ENCODE measurements at regions not wholly inside any gene's neighbourhood (a gene's known extent, or its start where the extent isn't known, plus 50 kb on each side); places are given as distances from the start of the nearest gene placed in this dataset.

- no peak for DNase-seq (ENCODE audit: extremely low read depth in 1 of 4, low spot score in 3 of 4)
- no peak overlapping the region for H3K9ac ChIP-seq (ENCODE audit: insufficient read depth in 1 of 2, low read depth in 2 of 2, low read length in 2 of 2)
- no peak overlapping the region for H3K4me3 ChIP-seq
- TF ChIP-seq FUS (optimal IDR thresholded peaks at IDR 0.05; ENCODE audit: low read depth, low read length) (no peak), FOXO4 (CRISPR knock-in tag; IDR thresholded peaks at IDR 0.05) (no peak)
- ATAC-seq, result no peak
- H3K27me3 ChIP-seq (ENCODE audit: control insufficient read depth in 2 of 2, insufficient read depth in 2 of 2, low read length in 2 of 2), result no peaks in the 10 kb centered on the region
- in situ Hi-C loops (cut with MboI), result no loop called here
- no peaks in the 10 kb centered on the region for H3K36me3 ChIP-seq (ENCODE audit: control insufficient read depth, insufficient read depth, low read length)
- WGBS (ENCODE audit: insufficient coverage, low coverage, missing lambda C conversion rate), result 4% methylated on average over 5 of the region's 5 CpGs
- intact Hi-C loops (cut with micrococcal nuclease), result no loop called here
- H3K27ac ChIP-seq (ENCODE audit: extremely low read depth, low read depth, low read length), result no peak overlapping the region
- H3K4me1 ChIP-seq (replicated peaks in 1 of 2; ENCODE audit: control insufficient read depth in 2 of 2, insufficient read depth in 2 of 2, low read length in 2 of 2), result no peaks in the 10 kb centered on the region
- H3K9me3 ChIP-seq (replicated peaks; ENCODE audit: control insufficient read depth, insufficient read depth, low read depth, low read length), result no peaks in the 10 kb centered on the region
- H2AFZ ChIP-seq (ENCODE audit: low read depth, low read length), result no peak overlapping the region
- H3K9me1 ChIP-seq (ENCODE audit: control insufficient read depth, insufficient read depth, low read length), result no peaks in the 10 kb centered on the region
- CTCF ChIA-PET (ENCODE audit: low intra/inter-chr PET ratio), result no interaction called here
- no peaks in the 10 kb centered on the region for H4K20me1 ChIP-seq (replicated peaks; ENCODE audit: control insufficient read depth, insufficient read depth, low read length)
- H3K4me2 ChIP-seq (ENCODE audit: insufficient read depth, low read length), result no peak overlapping the region
- no peaks in the 10 kb centered on the region for H3K79me2 ChIP-seq (ENCODE audit: control insufficient read depth, insufficient read depth, low read length)
- BruUV-seq (replicated peaks), result no TSS peak
- POLR2A ChIA-PET, result no interaction called here
- no peak for FAIRE-seq
Observed at GRCh38 chr4:130484826-130485225, 1388.9 kb downstream of the C4orf33 start.

GRCh38 chr4:130485371-130485770 lies 1389.4 kb downstream of the C4orf33 start:
- intact Hi-C loops (cut with micrococcal nuclease), result no loop called here
- POLR2A ChIA-PET, result no interaction called here
- WGBS (ENCODE audit: insufficient coverage, low coverage, missing lambda C conversion rate), result 0% methylated on average over 3 of the region's 3 CpGs
- no peak overlapping the region for H3K9ac ChIP-seq (ENCODE audit: insufficient read depth in 1 of 2, low read depth in 2 of 2, low read length in 2 of 2)
- H3K36me3 ChIP-seq (ENCODE audit: control insufficient read depth, insufficient read depth, low read length), result no peaks in the 10 kb centered on the region
- no peak overlapping the region for H2AFZ ChIP-seq (ENCODE audit: low read depth, low read length)
- no peaks in the 10 kb centered on the region for H3K27me3 ChIP-seq (ENCODE audit: control insufficient read depth in 2 of 2, insufficient read depth in 2 of 2, low read length in 2 of 2)
- CTCF ChIA-PET (ENCODE audit: low intra/inter-chr PET ratio), result no interaction called here
- no TSS peak for BruUV-seq (replicated peaks)
- H3K4me1 ChIP-seq (replicated peaks in 1 of 2; ENCODE audit: control insufficient read depth in 2 of 2, insufficient read depth in 2 of 2, low read length in 2 of 2), result no peaks in the 10 kb centered on the region
- H3K9me3 ChIP-seq (replicated peaks; ENCODE audit: control insufficient read depth, insufficient read depth, low read depth, low read length), result no peaks in the 10 kb centered on the region
- no peak overlapping the region for H3K27ac ChIP-seq (ENCODE audit: extremely low read depth, low read depth, low read length)
- no peaks in the 10 kb centered on the region for H3K79me2 ChIP-seq (ENCODE audit: control insufficient read depth, insufficient read depth, low read length)
- no peaks in the 10 kb centered on the region for H3K9me1 ChIP-seq (ENCODE audit: control insufficient read depth, insufficient read depth, low read length)
- ATAC-seq, result no peak
- H3K4me3 ChIP-seq, result no peak overlapping the region
- no peak for FAIRE-seq
- no peak for DNase-seq (ENCODE audit: extremely low read depth in 1 of 4, low spot score in 3 of 4)
- H4K20me1 ChIP-seq (replicated peaks; ENCODE audit: control insufficient read depth, insufficient read depth, low read length), result no peaks in the 10 kb centered on the region
- H3K4me2 ChIP-seq (ENCODE audit: insufficient read depth, low read length), result no peak overlapping the region
- in situ Hi-C loops (cut with MboI), result no loop called here
- TF ChIP-seq SNIP1 (IDR thresholded peaks at IDR 0.05; ENCODE audit: low read depth) (no peak), RBFOX2 (IDR thresholded peaks at IDR 0.05; ENCODE audit: low read depth, low read length) (no peak), ETS2 (tag; IDR thresholded peaks at IDR 0.05; ENCODE audit: borderline replicate concordance, poor library complexity, severe bottlenecking) (no peak), PPARD (CRISPR knock-in tag; IDR thresholded peaks at IDR 0.05) (no peak), CBX8 (IDR thresholded peaks at IDR 0.05; ENCODE audit: borderline replicate concordance, extremely low read depth, low read depth, low read length, poor library complexity, severe bottlenecking) (no peak)
